Activated T-cell treated with anti-CD3 and anti-CD28 coated beads for 48 hours (primary cell): ENCODE measurements at regions not wholly inside any gene's neighbourhood (a gene's known extent, or its start where the extent isn't known, plus 50 kb on each side); places are given as distances from the start of the nearest gene placed in this dataset.
"Not testable (repeated sequence)": the region's sequence is repeated elsewhere in the genome, so short reads cannot be mapped to it uniquely, and the experiment has no call there.

Source experiments
- DNase-seq: peaks from one replicate; pipeline ENCODE4 v3.0.0-alpha.2; 2020; ENCODE audit warnings: low read depth

DNA sequence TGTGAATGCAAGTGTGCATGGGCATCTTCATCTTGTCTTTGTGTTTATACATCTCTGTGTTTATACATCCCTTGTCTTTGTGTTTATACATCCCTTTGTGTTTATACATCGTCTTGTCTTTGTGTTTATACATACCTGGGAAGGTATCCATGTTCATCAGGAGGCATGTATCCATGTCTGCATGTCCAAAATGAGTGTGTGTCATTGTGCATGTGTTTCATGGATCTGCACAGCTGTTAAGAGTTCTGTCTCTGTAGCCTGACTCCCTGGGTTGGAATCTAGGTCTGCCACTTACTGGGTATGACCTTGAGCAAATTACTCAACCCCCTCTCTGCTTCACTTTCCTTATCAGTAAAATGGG lies 50.1 kb upstream of the SIRPA start:
- DNase-seq, result no peak

DNA sequence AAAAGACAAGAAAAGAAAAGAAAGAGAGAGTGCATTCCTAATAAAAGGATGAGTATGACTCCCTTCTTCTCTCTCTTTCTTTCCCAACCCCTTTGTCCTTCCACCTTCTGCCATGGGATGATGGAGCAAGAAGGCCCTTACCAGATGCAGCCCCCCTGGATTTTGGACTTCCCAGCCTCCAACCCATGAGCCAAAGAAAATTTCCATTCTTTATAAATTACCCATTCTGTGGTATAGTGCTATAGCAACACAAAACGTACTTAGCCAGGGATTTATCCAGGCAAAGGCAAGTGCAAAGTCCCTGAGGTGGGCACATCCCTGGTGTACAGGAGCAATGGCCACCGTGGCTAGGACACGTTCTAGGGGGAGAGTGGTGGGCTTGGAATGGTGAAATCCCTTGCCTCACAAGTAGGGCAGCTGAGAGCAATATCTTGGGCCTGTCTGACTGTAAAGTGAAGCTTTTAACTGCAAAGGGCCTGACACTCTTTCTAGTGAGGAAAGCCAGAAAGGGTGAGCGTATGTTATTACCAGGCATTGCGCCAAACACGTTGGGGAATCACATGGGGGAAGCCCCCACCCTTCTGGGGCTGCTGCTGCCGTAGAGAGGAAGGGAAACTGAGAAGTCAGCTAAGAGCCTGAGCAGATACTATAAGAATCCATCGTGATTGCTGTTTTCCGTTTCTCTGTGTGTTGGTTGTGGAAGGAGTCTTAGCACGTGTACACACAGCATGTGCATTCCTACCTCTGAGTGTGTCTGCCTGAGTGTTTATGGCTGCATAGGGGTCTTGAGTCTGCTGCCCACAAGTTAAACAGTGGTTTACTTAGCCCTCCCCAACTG lies 50.7 kb upstream of the SIRPA start:
- DNase-seq, result peak; percentile 25

DNA sequence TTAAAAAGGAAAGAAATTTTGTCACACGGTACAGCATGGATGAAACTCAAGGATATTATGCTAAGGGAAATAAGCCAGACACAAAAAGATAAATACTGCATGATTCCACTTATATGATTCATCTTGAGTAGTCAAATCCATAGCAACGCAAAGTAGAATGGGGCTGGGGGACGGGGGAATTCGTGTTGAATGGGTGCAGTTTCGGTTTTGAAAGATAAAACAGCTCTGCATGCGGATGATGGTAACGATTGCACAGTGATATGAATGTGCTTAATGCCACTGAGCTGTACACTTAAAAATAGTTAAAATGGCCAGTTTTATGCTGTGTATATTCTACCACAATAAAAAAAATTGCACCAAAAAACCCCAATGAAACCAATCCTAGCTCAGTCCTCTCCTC lies 52.9 kb upstream of the SIRPA start:
- no peak for DNase-seq

DNA sequence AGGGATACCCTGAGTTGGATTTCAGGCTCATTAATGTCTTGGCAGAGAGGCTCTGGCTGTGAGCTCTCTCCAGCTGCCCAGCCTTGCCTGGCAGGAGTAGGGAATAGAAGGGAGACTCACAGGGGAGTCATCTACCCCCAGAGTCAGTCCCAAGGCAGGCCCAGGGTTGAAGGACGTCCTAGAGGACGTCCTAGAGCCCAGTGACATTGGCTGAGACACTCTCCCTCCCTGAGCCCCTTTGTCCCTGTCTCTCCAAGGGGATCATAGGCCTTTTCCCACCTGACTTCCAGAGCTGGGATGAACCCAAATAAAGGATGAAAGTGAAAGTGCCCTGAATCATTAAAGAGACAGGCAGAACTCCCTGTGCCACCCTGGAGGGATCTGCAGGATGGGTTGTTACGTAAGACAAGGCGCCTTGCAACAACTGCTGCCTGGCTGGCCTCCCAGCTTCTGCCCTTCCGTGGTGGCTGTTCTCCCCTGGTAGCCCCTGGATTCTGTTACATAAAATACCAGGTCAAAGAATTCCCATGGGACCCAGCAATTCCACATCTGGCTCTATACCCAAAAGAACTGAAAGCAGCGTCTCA lies 53.6 kb upstream of the SIRPA start:
- DNase-seq, result no peak

DNA sequence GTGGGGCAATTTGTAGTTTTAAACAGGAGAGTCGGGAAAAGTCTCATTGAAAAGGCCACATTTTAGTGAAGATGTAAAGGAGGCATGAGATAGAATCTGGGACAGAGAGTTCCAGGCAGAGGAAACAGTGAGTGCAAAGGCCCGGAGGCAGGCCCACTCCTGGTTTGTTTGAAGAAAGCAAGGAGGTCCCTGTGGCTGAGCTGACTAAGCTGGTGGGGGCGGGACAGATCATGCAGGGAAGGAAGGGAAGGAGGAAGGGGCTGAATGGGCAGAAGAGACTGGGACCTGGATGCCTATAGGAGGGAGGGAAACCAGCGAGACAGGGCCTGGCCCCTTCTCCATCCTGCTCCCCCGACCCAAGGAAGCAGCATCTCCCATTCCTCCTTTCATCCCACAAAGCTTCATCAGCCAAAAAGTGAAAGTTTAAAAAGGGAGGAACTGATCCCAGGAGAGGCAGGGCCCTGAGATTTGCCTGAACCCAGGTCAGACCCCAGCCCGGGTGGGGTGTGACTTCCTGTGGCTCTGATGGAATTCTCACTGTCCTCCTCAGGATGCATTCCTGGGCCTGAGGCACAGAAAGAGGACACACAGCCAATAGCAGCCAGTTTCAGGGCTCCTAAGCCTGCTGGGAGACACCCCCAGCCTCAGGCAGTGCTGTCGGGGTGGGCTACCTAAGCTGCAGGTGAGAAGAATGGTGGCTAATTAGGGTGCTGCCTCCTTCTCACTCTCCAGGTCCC lies 54.2 kb upstream of the SIRPA start:
- no peak for DNase-seq

DNA sequence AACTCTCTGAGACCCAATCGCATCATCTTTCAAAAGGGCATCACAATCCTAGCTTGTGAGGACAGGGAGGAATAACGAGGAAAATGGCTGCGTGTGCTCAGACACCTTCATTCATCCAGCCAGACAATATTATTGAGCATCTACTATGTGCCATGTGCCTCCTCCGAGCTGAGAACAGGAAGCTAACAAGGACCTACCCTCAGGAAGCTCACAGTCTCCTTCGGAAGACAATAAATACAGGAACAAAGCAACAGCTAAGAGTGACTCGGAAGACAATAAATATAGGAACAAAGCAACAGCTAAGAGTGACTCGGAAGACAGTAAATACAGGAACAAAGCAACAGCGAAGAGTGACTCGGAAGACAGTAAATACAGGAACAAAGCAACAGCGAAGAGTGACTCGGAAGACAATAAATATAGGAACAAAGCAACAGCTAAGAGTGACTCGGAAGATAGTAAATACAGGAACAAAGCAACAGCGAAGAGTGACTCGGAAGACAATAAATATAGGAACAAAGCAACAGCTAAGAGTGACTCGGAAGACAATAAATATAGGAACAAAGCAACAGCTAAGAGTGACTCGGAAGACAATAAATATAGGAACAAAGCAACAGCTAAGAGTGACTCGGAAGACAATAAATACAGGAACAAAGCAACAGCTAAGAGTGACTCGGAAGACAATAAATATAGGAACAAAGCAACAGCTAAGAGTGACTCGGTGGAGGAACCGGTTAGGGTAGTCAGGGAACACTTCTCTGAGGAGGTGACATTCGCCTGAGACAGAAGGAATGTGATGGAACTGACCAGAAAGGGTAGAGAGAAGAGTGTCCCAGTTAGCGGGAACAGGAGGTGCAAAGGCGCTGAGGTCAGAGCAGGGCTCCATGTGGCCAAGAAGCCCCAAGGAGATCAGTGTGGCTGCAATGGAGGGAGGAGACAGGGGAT lies 55.6 kb upstream of the SIRPA start:
- DNase-seq, result not testable (repeated sequence)

DNA sequence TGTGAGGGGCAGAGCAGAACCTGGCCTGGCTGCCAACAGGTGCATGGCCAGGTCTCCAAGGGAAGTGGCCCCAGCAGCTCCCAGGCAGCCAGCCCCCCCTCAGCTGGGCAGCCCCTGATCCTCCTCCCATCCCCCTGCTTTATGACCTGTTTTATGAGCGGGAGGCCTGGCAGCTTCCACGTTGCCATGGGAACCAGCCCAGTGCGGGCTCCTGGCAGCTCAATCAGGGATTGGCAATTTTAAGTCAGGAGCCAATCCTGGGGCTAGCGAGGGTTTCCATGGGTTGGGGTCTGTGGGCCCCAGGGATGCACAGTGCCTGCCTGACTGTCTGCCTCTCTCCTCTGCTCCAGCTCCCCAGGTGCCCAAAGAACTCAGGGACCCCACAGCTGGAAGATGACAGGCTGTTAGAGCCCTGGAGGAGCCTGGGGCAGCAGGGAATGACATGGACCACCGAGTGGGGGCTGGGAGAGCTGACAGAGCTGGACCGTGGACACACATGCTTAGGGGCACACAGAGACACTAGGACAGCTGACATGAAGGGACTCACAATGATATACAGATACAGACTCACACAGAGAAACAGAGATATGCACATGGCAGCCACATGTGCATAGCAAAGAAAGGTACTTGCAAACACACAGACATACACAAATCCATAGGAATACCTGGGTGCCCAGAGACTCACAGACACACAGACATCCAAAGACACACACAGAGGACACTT lies 56.5 kb upstream of the SIRPA start:
- DNase-seq, result no peak

DNA sequence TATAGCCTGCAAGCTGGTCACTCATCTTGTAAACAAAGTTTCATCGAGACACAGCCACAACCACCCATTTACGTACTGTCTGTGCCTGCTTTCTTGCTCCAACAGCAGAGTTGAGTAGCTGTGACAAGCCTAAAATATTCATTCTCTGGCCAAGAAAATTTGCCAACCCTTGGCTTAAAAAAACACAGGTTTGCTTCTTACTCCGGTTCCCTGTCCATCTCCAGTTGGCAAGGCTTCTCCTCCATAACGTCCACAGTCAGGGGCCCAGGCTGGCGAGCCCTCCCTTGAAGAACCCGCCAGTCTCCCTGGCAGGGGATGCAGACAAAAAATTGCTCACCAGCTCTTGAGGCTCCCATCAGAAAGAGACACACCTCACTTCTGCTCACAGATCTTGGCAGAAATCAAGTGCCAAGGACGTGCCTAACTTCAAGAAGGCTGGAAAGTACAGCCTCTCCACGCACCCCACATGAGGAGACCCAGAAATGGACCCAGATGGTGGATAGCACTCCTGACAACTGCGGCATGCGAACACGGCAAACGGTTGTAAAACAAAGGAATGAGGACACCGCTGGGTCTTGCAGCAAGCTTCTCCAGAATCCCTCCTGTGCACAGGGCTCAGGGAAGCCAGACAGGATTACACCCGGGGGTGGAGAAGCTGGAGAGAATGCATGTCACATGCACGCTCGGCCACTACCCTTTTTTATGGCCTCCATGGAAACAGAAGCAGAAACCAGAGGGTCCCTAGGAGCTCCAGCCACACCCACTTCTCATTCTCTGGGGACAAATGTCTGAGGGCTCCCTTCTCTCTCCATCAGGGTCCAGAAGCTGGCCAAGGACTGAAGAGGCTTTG lies 59.8 kb upstream of the SIRPA start:
- no peak for DNase-seq

DNA sequence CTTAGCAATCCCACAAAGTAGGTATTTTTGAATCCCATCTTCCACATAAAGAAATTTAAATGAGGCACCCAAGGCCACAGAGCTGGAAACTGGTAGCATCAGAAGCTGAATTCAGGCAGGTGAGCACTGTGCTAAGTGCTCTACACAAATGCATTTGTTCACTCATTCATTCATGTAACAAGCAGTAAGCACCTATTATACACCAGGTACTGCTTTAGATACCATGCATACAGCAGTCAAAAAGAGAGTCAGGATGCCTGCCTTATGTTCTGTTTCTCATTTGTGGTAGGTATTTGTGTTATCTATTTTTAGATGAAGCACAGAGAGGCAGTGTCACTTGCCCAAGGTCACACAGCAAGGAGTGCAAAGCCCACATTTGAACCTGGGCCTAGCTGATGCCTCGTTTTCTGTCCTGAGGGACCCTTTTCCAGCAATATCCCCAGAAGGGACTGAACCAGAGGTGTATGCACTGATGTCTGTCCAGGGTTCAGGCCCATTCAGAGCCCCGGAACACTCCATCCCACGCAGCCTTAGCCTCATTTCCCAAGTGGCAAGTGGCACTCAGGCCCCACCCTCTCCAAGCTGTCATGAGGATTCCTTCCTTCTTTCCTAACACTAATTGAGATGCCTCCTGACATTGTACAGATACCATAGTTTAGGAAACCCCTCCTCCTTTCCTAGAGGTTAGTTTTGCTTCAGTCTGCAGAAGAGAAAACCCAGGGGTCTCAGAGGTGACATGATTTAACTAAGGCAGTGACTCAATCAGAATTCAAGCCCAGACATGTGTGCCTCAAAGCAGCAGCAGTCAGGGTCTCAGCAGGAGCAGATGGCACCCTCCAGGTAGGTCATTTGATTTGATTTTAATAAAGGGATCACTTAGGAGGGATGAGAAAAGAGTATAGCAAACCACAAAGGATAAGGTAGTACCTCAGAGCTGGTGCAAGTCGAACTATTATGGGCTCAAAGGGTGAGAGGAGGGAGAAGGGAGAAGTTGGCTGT lies 61.2 kb upstream of the SIRPA start:
- no peak for DNase-seq

DNA sequence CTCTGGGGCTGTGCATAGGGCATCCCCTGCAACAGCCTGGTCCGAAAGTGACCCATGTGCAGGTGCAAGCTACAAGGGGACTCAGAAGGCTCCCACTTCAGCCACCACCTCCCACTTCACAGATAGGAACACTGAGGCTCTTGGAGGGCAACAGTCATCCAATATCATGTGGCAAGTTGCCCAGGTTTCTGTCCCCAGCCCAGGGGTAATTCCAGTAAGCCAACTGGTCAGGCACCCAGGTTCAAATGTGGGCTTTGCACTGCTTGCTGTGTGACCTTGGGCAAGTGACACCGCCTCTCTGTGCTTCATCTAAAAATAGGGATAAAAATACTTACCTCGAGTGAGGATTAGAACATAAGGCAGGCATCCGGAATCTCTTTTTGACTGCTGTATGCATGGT lies 62.0 kb upstream of the SIRPA start:
- DNase-seq, result no peak

DNA sequence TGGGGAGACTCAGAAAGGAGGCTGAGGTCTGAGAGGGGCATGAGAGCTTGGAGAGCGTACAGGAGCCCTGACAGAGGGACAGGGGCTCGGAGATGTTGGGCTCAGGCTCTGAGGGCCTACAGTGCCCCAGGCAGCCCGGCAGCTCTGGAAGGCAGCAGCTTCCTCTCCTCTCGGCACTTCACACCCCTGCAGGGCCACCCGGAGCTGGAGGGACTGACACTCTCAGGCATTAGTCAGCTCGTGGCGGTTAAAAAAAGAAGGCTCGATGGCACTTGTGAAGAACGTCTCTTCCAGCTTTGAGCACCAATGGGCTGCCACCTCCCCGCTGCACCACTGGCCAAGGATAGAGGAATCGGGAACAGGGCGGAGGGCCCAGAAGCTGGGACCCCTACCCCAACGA lies 62.6 kb upstream of the SIRPA start:
- no peak for DNase-seq

DNA sequence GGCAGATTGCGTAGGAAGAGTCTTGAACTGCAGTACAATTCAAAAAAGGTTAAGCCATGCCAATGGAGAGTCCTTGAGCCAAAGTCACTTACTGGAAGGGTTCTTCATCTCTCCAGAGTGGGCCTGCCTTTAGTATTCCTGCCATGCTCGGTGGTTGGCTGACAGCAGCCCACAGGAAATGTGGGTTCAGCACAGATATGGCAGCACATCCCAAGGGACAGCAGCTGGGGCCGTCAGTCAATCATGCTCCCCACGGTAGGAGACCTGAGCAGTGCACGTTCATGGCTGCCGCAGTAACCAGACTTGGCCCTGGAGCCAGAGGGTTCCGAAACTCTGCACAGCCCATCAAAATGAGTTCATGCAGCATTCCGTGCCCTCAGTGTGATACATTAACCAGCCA lies 63.6 kb upstream of the SIRPA start:
- no peak for DNase-seq

DNA sequence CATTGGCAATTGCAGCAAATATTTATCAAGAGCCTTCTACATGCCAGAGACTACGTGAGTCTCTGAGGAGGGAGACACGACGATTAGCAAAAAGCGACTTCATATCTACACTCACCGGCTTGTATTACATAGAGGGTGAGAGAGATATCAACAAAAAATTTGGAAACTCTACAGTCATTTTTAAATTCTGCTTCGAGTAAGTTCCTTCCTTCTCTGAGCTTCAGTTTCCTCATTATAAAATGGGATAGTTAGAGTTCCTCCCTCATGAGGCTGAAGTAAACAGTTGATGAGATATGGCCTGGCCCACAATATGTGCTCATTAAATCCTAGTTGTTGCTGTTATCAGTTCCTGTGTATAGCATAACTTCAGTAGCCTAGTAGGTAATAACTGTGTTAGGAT lies 64.1 kb upstream of the SIRPA start:
- no peak for DNase-seq

DNA sequence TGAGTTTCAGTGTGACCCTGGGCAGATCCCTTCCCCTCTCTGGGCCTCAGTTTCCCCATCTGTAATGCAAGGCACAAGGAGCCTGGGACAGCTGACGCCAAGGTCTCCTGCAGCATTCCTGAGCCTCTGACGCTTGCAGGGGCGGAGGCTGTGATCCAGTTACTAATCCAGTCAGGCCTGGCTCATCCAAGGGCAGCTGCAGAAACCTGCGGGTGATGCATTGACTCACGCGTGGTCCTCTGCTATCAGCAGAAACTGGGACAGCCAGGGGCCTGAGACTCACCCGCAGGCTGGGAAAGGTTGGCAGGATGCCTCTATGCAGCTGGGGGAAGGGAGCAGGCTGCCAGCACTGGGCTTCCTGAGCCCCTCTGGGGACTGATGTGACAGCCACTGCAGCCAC lies 65.0 kb upstream of the SIRPA start:
- no peak for DNase-seq

DNA sequence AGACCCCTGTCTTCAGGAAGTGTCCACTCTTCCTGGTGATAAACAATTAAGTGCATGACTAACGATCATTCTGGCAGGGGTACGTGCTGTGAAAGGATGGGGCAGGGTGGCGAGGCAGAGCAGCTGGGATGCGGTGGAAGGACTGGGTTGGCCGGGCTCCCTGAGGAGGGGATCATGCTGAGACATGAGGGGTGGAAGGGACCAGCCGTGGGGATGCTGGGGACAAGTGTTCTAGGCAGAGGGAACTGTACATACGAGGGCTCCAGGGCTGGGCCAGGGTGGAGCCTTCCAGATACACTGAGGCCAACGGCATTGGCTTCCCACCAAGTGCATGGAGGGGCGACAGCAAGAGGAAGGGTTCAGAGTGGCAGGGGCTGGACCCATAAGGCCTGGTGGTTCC lies 65.7 kb upstream of the SIRPA start:
- no peak for DNase-seq

DNA sequence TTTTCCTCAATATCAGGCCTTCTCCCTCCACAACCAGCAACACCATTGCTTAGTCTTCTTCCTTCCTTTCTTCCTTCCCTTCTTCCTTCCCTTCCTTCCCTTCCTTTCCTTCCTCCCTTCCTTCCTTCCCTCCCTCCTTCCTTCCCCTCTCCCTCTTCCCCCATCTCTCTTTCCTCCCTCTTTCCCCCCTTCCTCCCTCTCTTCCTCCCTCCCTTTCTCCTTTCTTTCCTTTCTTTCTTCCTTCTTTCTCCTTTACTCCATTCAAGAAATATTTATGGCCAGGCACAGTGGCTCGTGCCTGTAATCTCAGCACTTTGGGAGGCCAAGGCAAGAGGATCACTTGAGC lies 66.4 kb upstream of the SIRPA start:
- DNase-seq, result no peak

DNA sequence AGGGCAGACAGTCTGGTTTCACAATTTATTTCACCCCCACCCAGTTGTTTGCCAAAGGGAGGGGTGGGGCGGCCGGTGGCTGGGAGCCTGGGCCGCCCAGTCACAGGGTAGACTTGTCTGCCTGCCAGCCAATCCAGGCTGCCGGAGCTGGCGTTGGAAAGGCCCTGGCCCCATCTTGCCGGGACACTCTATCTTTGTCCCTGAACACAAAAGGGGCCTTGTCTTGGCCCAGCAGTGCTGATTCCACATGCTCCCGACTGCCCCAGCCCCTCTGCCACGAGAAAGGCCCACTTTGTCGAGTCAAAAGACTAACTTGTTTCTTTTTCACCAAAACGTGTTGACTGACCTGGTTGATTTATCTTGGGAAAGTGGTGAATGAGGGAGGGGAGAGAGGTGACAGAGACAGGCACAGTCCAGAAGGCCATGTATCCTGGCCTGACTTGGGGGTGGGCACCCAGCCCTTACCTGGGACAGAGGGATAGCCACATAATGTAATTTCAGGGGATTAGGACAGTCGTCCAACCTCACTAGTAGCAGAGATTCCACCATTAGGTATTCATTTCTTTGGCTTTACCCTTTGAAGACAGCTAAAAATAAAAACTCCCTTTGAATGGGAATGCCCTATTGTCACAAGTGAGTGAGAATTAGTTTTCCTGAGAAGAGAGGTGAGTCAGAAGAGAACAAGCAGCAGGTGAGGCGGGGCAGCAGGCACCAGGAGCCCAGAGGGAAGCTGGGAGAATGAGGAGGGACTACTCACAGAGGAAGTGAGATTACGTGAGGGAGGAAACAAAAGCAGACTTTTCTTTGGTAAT lies 67.0 kb upstream of the SIRPA start:
- no peak for DNase-seq

DNA sequence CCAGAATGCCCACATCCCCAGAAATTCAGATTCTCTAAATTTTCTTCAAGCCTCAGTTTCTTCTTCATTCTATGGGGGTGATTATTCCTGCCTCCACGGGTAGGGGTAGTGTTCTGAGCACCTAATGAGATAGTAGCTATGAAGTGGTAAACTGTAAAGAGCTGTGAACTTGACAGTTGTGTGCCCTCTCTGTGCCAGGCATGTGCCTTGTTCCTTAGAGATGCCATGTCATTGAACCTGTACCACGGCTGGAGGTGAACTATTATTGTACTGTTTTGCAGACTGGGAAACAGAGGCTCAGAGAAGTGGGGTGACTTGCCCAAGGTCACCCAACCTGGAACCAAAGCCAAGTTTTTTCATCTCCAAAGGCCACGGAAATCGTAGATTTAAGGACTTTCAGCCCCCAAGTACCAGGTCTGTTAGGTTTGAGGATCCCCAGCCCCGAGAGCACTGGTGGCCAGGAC lies 67.7 kb upstream of the SIRPA start:
- no peak for DNase-seq
